ENCODE measurements at regions not wholly inside any gene's neighbourhood (a gene's known extent, or its start where the extent isn't known, plus 50 kb on each side); places are given as distances from the start of the nearest gene placed in this dataset.
"Not testable (repeated sequence)": the region's sequence is repeated elsewhere in the genome, so short reads cannot be mapped to it uniquely, and the experiment has no call there.

GRCh38 chr6:144532238-144532637 lies 247.1 kb downstream of the UTRN start:
- DNase-seq (ENCODE audit: low read depth in 2 of 2), result not testable (repeated sequence)

GRCh38 chr6:144534180-144534579 lies 249.0 kb downstream of the UTRN start:
- DNase-seq (ENCODE audit: low read depth in 2 of 2), result no peak

GRCh38 chr6:144535630-144536029 lies 250.5 kb downstream of the UTRN start:
- no peak for DNase-seq (ENCODE audit: low read depth in 2 of 2)

- DNase-seq (ENCODE audit: low read depth in 2 of 2), result no peak
These were observed 250.9 kb downstream of the UTRN start for GRCh38 chr6:144536079-144536478.

- no peak for DNase-seq (ENCODE audit: low read depth in 2 of 2)
These were observed 258.1 kb downstream of the UTRN start for GRCh38 chr6:144543006-144543871.

GRCh38 chr6:144544266-144544830 lies 259.2 kb downstream of the UTRN start:
- no peak for DNase-seq (ENCODE audit: low read depth in 2 of 2)

GRCh38 chr6:144546807-144547206 lies 261.7 kb downstream of the UTRN start:
- DNase-seq (ENCODE audit: low read depth in 2 of 2), result no peak

GRCh38 chr6:144547409-144547808 lies 262.3 kb downstream of the UTRN start:
- DNase-seq (ENCODE audit: low read depth in 2 of 2), result no peak

GRCh38 chr6:144548536-144548935 lies 263.4 kb downstream of the UTRN start:
- DNase-seq (ENCODE audit: low read depth in 2 of 2), result no peak

GRCh38 chr6:144549837-144550747 lies 265.0 kb downstream of the UTRN start:
- DNase-seq (ENCODE audit: low read depth in 2 of 2), result no peak

GRCh38 chr6:144551339-144551738 lies 266.2 kb downstream of the UTRN start:
- no peak for DNase-seq (ENCODE audit: low read depth in 2 of 2)

GRCh38 chr6:144555066-144555465 lies 269.9 kb downstream of the UTRN start:
- no peak for DNase-seq (ENCODE audit: low read depth in 2 of 2)

GRCh38 chr6:144559865-144560593 lies 274.9 kb downstream of the UTRN start:
- peak in 1 of 2 experiments; percentile 22 for DNase-seq (ENCODE audit: low read depth in 2 of 2)

GRCh38 chr6:144561455-144562043 lies 276.4 kb downstream of the UTRN start:
- no peak for DNase-seq (ENCODE audit: low read depth in 2 of 2)

GRCh38 chr6:144564202-144564601 lies 279.1 kb downstream of the UTRN start:
- DNase-seq (ENCODE audit: low read depth in 2 of 2), result no peak

- DNase-seq (ENCODE audit: low read depth in 2 of 2), result no peak
These were observed 281.9 kb downstream of the UTRN start for GRCh38 chr6:144566868-144567615.

- no peak for DNase-seq (ENCODE audit: low read depth in 2 of 2)
These were observed 283.1 kb downstream of the UTRN start for GRCh38 chr6:144568241-144568640.

- not testable (repeated sequence) for DNase-seq (ENCODE audit: low read depth in 2 of 2)
These were observed 287.4 kb downstream of the UTRN start for GRCh38 chr6:144572541-144572940.

- no peak for DNase-seq (ENCODE audit: low read depth in 2 of 2)
These were observed 289.7 kb downstream of the UTRN start for GRCh38 chr6:144574796-144575195.

GRCh38 chr6:144575327-144575726 lies 290.2 kb downstream of the UTRN start:
- DNase-seq (ENCODE audit: low read depth in 2 of 2), result no peak

Data from stimulated activated CD4-positive, alpha-beta T cell treated with anti-CD3 and anti-CD28 coated beads, Interleukin-12 subunit alpha, Interleukin-12 subunit beta, amount 100 ng/mL, for 24 hours (primary cell).